ENCODE measurements at regions not wholly inside any gene's neighbourhood (a gene's known extent, or its start where the extent isn't known, plus 50 kb on each side); places are given as distances from the start of the nearest gene placed in this dataset.

DNA sequence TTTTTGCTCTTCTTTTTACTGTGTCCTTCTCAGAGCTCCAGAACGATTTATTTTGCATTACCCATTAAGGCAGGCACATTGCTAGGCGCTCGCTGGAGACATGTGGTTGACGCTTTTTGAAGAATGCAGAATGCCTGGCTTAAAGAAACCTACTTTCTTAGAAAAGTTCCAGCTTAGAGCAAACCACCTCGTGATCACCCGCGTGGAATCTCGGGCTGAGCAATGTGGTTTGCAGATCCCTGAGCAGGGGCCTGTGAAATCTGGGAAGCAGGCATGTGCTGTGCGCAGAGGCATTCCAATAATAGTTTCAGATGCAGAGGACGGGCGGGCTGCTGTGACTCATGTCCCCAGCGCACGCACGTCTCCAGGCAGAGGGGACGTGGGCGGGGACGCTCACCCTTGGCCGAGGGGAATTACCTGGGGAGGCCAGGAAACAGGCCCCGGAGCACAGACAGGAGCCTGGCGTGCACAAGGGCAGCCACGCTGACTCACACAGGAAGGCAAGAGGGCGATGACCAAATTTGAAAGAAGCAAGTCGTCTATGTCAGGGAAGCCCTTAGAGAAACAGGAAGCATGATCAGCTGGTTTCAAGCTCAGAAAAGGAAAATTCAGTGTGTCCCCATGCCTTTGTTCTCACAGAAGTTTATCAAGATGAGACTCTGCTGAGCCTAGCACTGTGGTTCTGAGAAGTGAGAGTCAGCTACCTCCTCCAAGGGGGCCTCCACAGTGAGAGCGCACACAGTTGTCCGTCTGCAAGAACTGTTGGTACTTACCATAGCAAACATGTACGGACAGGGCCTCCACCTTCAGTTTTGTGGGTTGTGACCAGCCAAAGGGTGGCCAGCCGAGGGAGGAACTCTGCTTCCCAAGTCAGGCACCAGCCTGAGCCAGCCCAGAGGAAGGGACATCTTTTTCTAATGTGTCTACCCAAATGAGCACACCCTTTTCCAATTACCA, 218.6 kb downstream of the PIK3R1 start:
- DNase-seq, result no peak

DNA sequence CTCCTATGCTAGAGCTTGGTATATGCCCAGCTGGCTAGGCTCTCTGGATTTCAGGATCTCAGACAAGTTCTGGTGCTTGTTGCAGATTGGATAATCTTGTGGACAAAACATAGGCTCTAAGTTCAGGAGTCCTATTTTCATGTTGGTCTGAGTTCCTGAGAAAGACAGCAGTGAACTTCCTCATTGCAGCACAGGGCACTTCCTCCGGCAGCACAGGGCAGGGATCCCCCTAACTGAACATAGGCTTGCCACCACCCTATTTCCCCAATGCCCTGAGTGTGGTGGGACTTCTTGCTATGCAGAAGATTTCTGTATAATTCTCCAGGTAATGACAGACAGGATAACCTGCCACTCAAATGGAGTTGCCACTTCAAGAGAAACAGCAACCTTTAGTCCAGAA, 220.1 kb downstream of the PIK3R1 start:
- DNase-seq, result no peak

DNA sequence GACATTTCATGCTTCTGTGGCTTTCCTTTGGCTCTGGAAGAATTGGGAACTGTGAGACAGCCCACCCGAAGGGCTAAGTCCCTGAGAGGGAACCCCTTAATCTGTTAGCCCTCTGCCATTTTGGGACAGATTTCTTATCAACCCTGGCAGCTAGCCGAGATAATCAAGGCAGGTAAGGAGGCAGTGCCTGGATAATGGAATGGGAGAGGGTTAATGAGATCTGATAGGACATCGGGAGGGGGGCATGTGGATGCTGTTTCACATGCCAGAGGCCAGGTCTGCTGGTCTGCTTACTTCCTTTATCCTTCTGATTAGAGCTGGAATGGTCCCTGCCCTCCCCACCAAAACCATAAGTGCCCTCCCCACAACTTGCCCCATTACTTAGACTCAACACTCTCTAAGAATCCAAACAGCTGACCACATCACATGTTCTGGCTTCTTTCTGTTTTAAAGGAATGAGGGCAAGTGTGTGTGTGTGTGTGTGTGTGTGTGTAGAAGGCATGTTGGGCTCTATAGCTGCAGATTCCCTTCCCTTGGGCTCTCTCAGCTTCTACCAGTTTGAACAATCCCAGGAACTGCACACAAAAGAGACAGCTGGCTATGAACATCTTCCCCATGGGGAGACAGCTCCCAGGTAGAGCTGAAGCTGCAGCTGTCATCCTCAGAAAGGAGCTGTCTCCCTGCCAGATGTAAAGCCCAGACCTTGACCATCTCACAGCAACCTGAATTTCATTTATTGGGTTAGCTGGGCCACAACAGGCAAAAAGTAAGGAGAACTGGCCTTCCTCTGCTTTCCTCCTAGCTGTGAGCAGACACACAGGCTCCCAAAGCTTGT, 221.3 kb downstream of the PIK3R1 start:
- no peak for DNase-seq

DNA sequence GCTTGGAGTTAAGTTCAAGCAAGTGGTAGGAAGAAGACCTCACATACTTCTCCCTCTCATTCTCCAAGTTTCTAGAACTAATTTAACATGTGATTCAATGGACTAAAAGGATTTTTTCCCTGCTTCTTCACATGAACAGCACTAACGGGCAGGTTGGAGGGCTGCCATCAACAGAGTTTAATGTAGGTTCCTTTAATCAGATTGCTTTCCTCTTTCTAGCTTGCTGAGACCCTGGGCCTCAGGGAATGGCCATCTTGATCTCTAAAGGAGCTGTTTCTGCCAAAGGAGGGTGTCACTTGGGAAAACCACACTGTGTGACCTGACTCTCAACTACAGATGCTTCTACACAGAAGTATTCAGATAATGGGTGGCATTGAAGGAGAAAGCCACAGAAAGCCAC, 223.3 kb downstream of the PIK3R1 start:
- no peak for DNase-seq

DNA sequence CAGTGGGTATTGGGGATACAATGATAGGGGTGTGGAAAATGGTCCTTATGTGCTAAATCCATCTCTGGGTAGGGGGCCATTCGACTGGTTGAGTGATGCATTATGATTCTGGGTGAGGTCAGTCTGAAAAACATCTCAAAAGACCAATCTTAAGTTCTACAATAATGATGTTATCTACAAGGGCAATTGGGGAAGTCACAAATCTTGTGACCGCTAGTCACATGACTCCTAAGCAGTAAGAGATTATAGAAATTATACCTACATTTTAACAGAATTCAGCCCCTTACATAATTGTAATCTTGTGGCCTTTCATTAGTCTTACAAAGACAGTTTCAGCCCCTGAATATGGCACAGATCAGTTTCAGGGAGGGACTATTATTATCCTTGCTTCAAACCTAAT, 224.7 kb downstream of the PIK3R1 start:
- DNase-seq, result no peak

DNA sequence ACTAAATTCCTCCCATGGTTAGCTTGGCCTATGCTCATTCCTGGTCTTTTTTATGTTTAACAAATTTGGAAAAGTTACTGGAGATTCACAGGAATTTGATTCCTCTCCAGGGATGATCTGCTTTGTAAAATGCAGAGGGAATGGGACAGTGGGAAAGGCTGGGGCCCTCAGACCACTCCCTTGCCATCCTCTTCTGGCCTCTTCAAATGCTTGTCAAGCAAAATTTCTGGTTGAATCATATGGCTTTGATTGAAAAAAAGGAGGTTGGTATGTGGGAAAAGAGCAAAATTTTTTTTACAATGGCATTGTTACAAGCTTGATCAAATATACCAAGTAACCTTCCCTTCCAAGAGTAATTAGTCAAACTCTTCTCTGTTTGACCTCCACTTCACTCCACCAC, 225.1 kb downstream of the PIK3R1 start:
- no peak for DNase-seq

DNA sequence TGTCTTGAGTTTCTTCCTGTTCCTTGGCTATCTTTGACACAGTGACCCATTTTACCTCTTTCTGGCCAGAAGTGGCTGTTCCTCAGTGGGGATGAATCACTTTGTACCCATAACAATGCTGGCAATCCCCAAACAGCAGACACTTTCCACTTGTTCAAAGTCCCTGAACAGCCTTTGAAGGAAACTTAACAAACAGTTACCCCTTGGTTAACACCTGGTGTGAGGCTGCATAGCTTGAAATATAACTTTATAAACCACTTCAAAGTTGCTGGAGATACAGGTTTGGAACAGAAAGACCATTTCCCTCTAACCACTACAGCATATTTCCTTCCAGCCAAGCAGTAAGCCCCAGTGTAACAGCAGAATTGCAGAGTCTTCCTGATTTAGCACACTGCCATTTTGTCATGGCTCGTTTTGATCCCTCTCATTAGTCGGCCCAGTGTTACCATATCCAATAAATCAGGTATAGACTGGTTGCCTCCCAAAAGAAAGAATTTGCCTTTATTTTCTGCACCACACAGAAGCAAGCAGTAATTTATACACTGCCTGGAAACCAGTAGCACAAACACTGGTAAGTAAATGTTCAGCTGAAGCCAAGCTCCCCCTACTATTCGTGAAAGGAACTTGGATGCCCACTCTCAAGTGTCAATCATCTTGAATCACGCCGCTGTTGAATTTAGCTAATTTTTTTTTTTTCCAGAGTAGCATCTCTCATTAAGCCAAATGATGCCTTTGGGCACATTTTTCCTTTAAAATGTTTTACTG, 225.9 kb downstream of the PIK3R1 start:
- no peak for DNase-seq

DNA sequence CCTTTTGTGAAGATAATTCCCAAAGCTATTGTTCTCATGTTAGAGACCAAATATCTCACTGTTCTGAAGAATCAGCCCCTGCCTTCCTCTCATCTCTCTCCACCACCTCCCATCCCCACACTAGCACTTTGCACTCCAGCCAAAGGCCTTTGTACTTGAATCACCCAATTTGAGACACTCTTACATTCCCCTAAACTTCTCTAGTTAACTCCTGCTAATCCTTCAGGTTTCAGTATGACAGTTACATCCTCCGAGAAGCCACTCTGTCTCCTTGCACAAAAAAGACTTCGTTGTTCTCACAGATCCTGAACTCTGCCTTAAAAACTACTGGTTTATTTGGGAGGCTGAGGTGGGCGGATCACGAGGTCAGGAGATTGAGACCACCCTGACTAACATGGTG, 227.5 kb downstream of the PIK3R1 start:
- no peak for DNase-seq

DNA sequence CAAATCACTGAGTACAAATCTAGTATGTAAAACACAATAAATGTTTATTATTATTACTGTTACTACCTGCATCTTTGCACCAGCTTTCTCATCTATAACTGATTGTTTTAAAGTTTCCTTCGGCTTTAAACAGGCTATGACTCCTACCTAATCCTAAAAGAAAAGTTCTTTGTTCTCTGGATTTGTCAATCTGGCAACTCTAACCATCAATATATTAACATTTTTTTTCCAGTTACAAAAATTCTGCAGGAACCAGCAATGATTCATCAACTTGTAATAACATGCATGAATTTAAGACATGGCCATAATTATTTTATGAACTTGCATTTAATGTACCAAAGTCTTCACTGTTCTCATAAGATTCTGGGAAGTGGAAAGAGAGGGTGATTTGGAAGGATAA, 228.5 kb downstream of the PIK3R1 start:
- no peak for DNase-seq

DNA sequence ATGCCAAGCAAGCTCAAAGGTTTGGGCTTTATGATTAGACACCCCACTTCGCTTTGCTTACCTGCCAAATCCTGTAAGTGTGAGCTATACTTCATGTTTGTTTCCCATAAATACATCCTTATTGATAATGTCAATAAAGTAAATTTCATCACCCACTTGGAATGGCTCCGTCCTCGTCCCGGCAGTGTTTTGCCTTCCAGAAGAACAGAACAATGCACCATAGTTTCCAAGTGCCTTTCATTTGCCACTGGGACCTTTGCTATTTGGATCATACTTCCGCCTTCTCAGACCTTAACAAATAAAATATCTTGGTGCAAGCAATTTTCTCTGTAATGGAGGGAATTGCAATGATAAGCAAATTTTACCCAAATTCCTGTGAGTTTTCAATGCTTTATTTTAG, 229.3 kb downstream of the PIK3R1 start:
- DNase-seq, result no peak

DNA sequence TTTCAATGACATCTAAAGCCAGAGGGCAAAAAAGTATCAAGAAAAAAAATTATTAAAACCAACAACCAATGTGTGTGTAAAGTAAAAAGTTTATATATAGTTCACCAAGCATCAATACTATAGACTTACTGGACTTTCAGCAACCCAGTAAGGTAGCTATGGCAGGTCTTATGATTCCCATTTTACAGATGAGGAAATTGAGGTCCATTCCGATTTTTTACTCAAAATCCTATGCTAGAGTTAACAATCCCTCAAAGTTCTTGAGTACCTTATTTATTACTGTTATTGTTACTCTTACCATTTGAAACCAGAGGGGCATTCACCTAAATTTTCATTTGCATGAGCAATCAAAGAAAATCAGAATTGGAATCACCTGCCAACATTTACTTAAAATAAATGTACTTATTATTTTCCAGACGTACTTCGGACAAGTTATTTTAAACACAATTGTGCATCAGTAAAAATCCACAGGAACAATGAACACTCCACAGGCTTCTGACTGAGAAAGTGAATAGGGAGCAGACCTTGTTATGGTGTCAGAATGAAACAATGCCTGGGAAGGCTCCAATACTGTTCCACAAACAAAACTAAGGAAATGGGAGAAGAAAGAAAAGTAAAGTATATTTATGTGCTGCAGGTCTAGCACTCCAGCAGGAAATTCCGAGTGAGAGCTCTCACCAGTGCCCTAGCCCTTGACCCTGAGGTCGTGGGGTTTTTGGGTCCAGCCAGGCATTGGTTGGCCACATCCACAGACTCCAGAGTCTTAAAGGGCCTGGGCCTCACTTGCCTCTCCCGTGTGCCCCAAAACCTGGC, 229.9 kb downstream of the PIK3R1 start:
- DNase-seq, result no peak

DNA sequence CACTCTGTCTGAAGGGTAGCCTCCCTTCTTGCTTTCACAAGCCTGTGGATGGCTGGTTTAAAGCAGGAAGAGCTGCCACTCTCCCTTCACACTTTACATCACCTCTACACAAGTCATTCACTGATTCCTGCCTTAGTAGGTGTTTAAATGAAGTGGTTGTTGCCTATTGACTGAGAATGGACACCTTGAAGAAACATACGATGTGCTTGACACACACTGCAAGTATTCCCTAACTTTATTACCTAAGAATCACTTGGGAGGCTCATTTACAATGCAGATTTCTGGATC, 230.5 kb downstream of the PIK3R1 start:
- no peak for DNase-seq

DNA sequence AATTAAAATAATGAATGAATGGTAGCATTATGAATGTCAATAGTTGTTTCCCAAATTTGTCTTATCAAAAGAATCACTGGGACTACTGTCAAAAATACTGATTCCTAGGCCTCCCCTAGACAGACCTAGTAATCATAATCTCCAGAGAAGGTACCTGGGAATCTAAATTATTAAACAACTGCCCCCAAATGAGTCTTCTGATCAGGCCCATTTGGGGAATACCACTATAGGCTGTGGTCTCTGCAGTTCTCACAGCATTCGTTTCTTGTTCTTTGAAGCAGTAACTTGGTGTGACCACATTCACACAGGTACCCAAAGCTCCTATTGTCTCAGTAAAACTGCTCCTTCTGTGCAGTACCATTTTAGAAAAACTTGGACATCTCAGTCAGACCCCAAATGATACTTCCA, 230.9 kb downstream of the PIK3R1 start:
- DNase-seq, result no peak

DNA sequence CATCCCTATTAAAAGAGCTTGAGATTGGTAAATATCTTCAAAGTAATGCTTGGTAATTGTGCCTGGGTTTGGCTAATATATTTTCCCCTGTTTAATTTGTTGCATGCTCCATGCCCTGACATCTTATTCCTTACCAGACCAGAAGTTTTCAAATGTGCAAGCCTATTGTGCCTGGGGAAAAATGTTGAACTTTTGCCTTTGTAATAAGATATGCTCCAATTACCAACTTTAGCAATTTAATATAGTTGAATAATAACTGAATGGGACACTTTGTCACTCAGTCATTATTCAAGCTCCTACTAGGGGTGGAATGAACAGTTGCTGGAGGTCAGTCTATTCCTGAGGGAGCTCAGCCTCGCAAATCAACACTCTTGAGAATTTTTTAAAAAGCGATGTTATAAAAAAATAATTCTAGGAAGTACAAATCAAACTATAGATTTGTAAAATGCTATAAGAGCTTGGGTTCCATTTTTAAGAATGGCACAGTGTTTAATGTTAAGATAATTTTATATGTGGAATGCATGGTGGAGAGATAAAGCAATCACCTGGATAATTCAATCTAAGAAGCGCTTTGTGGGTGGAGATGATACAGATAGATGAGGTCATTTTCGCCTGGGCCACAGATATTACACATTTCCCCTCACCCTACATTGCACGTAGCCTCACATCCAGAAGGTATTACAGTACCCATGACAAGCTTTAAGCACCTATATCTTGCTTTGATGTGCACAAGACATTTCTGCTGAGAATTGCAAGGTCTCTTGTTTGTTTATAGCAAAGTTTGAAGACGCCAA, 231.8 kb downstream of the PIK3R1 start:
- DNase-seq, result no peak

DNA sequence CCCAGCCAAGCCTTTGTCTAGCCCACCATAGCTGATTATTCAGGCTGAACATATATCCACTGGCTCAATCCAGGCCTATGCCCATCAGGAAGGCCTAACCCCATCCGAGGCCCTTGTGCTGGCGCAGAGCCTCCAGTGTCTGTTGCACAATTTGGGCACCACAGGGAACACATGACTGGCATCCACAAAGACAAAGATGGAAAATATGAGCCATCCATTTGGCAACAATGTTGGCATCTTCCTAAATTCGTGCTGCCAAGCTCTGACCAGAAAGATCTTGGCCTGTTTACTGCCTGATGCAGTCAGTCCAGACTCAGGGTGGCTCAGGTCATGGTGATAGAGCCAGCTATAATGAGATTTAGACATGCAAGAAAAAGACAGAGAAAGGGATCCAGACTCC, 233.8 kb downstream of the PIK3R1 start:
- DNase-seq, result no peak

DNA sequence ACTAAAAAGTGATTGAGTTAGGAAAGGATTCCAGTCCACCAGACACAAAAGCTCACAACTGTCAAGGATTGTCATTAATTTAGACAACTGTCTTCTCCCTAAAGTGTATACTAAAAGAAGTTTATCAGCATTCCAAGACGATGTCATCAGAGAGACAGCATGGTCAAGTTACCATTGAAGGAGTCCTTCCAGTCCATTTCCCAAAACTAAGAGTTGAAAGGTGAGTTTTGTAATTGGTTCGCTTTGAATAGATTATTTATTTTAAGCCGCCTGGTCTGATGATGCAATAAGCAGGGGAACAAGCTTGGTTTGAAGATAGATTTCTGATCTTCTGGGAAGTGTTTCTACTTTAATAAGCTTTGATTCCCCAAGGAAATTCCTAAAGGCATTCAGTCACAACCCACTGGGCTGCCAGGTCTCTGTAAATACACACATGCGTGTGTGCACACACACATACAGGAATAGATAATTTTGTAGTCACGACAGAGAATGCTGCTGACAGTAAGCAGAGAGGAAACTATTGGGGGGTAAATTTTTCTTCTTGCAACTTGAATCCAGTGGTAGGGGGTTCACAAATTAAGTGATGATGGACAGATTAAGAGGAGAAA, 234.8 kb downstream of the PIK3R1 start:
- no peak for DNase-seq

DNA sequence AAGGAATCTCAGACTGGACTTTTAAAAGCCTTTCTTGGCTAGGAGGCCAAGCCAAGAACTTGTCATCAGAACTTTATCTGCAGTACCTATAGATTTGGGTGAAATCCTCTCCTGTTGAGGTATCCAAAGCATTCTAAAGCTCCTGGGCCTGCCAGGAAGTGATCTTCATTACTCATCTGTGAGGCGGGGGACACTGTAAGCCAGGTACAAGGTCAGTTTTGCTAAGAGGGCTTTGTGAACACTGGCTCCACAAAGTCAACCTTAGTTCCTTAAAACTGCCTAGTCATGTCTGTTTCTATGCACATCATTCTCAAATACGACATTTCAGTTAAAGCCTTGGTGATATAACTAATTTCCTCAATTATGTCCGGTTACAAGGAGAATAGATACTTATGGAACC, 236.7 kb downstream of the PIK3R1 start:
- no peak for DNase-seq

DNA sequence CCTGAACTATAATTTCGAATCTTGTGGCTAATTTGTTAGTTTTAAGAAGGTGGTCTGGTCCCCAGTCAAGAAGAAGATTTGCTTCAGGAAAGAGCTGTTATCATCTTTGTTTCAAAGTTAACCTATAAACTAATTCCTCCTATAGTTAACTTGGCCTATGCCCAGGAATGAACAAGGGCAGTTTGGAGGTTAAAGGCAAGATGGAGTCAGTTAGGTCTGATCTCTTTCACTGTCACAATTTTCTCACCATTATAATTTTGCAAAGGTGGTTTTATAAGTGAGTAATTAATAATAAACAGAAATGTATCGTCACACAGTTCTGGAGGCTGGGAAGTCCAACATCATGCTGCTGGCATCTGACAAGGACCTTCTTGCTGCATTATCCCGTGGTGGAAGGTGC, 238.6 kb downstream of the PIK3R1 start:
- no peak for DNase-seq

DNA sequence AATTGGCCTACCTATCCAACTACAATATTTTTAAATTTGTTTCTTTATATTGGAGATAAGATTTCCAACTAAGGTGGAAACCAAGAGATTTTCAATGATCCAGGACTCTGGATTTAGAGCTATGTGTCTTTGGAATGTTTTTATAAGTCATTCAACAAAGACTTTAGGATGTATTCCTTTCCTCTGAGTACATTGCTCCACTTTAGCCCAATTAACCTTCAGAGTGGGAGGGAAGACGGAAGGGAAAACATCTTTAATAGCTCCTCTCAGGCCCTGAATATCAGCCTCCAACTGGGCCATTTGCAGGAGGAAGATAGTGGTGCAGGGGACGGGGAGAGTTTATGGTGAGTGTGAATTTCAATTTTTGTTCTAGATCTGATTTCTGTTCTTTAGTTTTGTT, 239.2 kb downstream of the PIK3R1 start:
- no peak for DNase-seq

DNA sequence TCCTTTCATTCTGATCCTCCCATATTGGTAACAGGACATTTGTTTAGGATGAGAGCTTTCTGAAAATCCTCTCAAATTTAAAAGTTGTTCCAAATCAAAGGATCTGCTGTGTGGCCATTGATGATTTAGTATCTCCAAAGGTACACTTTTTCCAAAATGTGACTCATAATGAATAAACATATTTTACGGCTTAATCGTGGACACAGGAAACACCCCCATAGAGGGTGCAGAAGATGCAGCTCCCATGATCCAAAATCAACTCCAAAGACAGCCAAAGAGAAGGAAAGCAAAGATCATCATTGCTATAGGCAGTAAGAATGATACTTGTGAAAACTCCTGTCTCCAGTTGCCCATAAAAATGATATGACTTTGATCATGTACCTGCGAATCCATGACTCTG, 239.7 kb downstream of the PIK3R1 start:
- no peak for DNase-seq

DNA sequence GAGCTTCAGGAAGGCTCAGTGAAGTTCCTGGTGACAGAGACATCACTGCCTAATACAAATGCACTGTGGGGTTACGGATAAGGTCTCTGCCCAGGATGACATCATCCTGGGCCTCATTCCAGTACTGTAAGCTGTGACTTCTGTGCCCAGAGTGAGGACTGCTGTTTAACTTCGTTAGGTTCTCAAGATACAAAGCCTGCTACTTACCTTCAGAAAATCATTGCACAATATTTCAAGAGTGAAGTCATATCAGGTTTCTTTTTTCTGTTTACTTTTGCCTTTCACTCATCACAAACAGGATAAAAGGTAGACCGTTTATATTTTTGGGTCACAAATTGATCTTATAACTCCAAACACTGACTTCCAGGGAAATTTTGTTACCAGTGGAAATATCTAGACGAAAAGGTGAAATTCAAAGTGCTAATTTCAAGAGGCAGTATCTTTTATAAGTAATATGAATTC, 241.2 kb downstream of the PIK3R1 start:
- peak; percentile 50 for DNase-seq
